ENCODE measurements at regions not wholly inside any gene's neighbourhood (a gene's known extent, or its start where the extent isn't known, plus 50 kb on each side); places are given as distances from the start of the nearest gene placed in this dataset.

GRCh38 chr1:222028116-222028515 lies 286.2 kb upstream of the DUSP10 start:
- peaks cover 8% of the 10 kb centered on the region for H3K4me1 Mint-ChIP-seq
- ATAC-seq, result no peak
- no peak overlapping the region for H3K27ac Mint-ChIP-seq
- POLR2A ChIA-PET, result no interaction called here
- H3K4me3 Mint-ChIP-seq, result no peak overlapping the region
- H3K9me3 Mint-ChIP-seq, result no peaks in the 10 kb centered on the region
- no peaks in the 10 kb centered on the region for H3K27me3 Mint-ChIP-seq (ENCODE audit: low read depth)
- CTCF ChIA-PET, result interaction anchor here (0.6 kb wide), 1 partner anchor 138 kb away, joined by 3 read pairs; no protein-coding TSS in a partner anchor
- TF ChIP-seq ZNF423 (CRISPR knock-in tag; IDR thresholded peaks at IDR 0.05) (no peak), NR1H2 (CRISPR knock-in tag; IDR thresholded peaks at IDR 0.05) (no peak), HMGA2 (CRISPR knock-in tag; IDR thresholded peaks at IDR 0.05) (no peak), ZNF512 (CRISPR knock-in tag; IDR thresholded peaks at IDR 0.05; ENCODE audit: borderline replicate concordance) (no peak), ZNF671 (CRISPR knock-in tag; IDR thresholded peaks at IDR 0.05) (no peak), ELF4 (CRISPR knock-in tag; IDR thresholded peaks at IDR 0.05; ENCODE audit: low read depth) (no peak), MLX (CRISPR knock-in tag; IDR thresholded peaks at IDR 0.05) (no peak), SOX15 (CRISPR knock-in tag; IDR thresholded peaks at IDR 0.05) (no peak), NFYB (CRISPR knock-in tag; conservative IDR thresholded peaks at IDR 0.05; ENCODE audit: low read depth) (no peak), TEAD1 (CRISPR knock-in tag; IDR thresholded peaks at IDR 0.05) (no peak), FOXK1 (CRISPR knock-in tag; IDR thresholded peaks at IDR 0.05) (no peak), CTCF (IDR thresholded peaks at IDR 0.05) (no peak), NR2C2 (CRISPR knock-in tag; IDR thresholded peaks at IDR 0.05) (no peak), ZNF416 (CRISPR knock-in tag; IDR thresholded peaks at IDR 0.05) (no peak), PRDM15 (CRISPR knock-in tag; IDR thresholded peaks at IDR 0.05) (no peak), FOXP1 (CRISPR knock-in tag; IDR thresholded peaks at IDR 0.05; ENCODE audit: borderline replicate concordance) (no peak)
- TF ChIP-seq, protein P1, sequence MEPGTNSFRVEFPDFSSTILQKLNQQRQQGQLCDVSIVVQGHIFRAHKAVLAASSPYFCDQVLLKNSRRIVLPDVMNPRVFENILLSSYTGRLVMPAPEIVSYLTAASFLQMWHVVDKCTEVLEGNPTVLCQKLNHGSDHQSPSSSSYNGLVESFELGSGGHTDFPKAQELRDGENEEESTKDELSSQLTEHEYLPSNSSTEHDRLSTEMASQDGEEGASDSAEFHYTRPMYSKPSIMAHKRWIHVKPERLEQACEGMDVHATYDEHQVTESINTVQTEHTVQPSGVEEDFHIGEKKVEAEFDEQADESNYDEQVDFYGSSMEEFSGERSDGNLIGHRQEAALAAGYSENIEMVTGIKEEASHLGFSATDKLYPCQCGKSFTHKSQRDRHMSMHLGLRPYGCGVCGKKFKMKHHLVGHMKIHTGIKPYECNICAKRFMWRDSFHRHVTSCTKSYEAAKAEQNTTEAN (CRISPR knock-in tag; IDR thresholded peaks at IDR 0.05), result no peak
- DNase-seq (ENCODE audit: low spot score), result no peak
- no peaks in the 10 kb centered on the region for H3K36me3 Mint-ChIP-seq

GRCh38 chr1:222026280-222026679 lies 284.4 kb upstream of the DUSP10 start:
- Mint-ChIP-seq H3K36me3 (no peaks in the 10 kb centered on the region), H3K9me3 (0 out of 2 replicates have a peak, but pooled peaks cover 3% of the 10 kb centered on the region), H3K4me1 (peaks cover 11% of the 10 kb centered on the region), H3K27ac (no peak overlapping the region), H3K4me3 (no peak overlapping the region), H3K27me3 (ENCODE audit: low read depth) (no peaks in the 10 kb centered on the region; the same call in 1 of the 2 replicates)
- ATAC-seq (no peak), DNase-seq (ENCODE audit: low spot score) (no peak)
- ChIA-PET POLR2A (no interaction called here), CTCF (no interaction called here)
- TF ChIP-seq, protein P2, sequence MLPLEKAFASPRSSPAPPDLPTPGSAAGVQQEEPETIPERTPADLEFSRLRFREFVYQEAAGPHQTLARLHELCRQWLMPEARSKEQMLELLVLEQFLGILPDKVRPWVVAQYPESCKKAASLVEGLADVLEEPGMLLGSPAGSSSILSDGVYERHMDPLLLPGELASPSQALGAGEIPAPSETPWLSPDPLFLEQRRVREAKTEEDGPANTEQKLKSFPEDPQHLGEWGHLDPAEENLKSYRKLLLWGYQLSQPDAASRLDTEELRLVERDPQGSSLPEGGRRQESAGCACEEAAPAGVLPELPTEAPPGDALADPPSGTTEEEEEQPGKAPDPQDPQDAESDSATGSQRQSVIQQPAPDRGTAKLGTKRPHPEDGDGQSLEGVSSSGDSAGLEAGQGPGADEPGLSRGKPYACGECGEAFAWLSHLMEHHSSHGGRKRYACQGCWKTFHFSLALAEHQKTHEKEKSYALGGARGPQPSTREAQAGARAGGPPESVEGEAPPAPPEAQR (CRISPR knock-in tag; IDR thresholded peaks at IDR 0.05), result no peak
- no peak for TF ChIP-seq RORB (CRISPR knock-in tag; IDR thresholded peaks at IDR 0.05)
- TF ChIP-seq SMAD4 (CRISPR knock-in tag; IDR thresholded peaks at IDR 0.05), result no peak
- TF ChIP-seq, protein P3, sequence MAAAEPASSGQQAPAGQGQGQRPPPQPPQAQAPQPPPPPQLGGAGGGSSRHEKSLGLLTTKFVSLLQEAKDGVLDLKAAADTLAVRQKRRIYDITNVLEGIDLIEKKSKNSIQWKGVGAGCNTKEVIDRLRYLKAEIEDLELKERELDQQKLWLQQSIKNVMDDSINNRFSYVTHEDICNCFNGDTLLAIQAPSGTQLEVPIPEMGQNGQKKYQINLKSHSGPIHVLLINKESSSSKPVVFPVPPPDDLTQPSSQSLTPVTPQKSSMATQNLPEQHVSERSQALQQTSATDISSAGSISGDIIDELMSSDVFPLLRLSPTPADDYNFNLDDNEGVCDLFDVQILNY (CRISPR knock-in tag; IDR thresholded peaks at IDR 0.05), result no peak
- TF ChIP-seq, protein P4, sequence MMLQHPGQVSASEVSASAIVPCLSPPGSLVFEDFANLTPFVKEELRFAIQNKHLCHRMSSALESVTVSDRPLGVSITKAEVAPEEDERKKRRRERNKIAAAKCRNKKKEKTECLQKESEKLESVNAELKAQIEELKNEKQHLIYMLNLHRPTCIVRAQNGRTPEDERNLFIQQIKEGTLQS (CRISPR knock-in tag; conservative IDR thresholded peaks at IDR 0.05), result no peak
- TF ChIP-seq ESRRA (CRISPR knock-in tag; IDR thresholded peaks at IDR 0.05; ENCODE audit: borderline replicate concordance), result no peak
- TF ChIP-seq E2F1 (CRISPR knock-in tag; IDR thresholded peaks at IDR 0.05), result no peak

Measured in WTC11 (cell line).